MV-4-11 (cell line): ENCODE measurements at regions not wholly inside any gene's neighbourhood (a gene's known extent, or its start where the extent isn't known, plus 50 kb on each side); places are given as distances from the start of the nearest gene placed in this dataset.
A peak's percentile ranks its signal among the peaks of the same experiment; 100 is the strongest.
"Not testable (repeated sequence)": the region's sequence is repeated elsewhere in the genome, so short reads cannot be mapped to it uniquely, and the experiment has no call there.

ENCODE experiments used
- DNase-seq: peaks from one replicate; lab custom pipeline; 2025; lab: John Stamatoyannopoulos, UW

DNA sequence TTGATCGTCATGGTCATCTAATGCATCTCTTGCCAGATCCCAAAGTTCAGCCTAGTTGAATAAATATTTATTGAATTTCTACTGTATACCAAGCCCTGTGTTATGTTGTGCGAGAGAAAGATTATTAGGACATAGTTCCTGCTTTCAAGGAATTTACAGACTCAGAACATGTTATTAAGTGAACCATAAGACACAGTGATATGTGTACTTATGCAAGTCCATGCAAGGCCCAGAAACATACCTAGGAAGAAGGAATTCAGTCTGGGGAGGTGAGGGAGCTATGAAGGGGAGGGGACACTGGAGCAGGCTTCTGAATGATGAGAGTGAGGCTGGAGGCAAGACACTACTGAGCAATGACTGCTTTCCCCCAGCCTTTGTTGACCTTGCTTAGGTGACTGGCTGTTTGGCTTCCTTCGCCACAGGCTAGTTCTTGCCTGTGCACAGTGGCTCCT, 81.4 kb downstream of the ACAA2 start:
- DNase-seq = no peak

DNA sequence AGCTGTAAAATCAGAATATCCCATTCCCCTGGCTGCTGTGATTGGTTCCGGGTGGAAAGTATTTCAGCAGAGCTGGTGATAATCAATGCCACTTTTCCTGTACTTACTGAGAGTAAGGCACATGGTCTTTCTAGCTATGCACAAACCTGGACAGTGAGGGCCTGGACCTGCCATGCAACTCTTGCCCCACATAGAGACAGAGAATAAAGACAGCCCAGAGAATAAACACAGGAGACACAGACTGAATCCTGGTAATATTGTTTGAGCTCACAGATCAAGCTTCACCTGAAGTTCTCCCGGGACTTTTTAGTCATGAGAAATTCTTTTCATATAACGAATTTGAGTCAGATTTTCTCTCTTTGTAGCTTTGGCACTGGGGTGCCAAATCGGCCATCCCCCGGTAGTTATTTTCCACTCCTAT, 81.9 kb downstream of the ACAA2 start:
- no peak for DNase-seq

GRCh38 chr18:49730951-49731391, 82.4 kb downstream of the ACAA2 start:
- DNase-seq = no peak

- peak; percentile 38 for DNase-seq
These were observed 84.8 kb downstream of the ACAA2 start for GRCh38 chr18:49728542-49728941.

- DNase-seq = no peak
These were observed 85.5 kb downstream of the ACAA2 start for GRCh38 chr18:49727816-49728215.

- DNase-seq = no peak
These were observed 86.7 kb downstream of the ACAA2 start for GRCh38 chr18:49726675-49726963.

DNA sequence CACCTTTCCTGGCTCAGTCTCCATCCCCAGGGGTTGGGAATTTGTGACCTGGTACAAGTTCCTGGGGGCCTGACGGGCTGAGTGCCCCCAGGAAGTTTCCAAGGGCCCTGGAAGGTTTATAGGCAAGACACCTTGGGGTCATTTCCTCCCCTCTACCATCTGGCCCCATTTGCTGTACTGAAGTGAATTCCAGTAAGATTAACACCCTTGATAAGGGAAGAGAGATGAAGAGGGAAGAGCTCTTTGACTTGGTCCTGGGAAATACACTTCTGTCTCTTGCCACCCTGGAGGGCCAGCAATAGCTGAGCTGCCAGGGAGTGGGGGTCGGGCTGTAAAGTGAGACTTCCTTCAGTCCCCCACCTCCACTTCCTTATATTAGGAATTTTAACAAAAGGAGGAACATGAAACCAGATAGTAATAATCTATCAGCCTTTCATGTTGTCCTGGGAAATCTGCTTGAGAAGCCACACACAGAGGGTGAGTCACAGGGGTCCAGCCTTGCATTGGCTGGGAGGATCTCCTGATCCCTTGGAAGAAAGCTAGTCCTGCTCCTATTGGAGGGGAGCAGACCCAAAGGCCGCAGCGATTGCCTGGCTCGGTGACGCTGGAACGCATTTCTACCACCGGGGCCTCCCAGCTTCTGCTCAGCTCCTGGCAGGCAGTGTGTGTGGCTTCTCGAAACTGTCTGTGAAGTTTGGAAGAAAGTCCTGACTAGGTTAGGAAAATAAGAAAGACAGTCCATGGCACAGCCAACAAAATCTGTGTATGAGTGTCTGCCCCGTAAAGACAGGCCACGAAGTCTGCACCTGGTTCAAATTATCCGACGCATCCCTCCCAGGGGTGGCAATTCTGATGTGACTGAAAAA, 87.3 kb downstream of the ACAA2 start:
- DNase-seq = peak; percentile 8

GRCh38 chr18:49723648-49724180, 89.6 kb downstream of the ACAA2 start:
- DNase-seq = no peak

GRCh38 chr18:49722477-49722876, 90.9 kb downstream of the ACAA2 start:
- no peak for DNase-seq

- DNase-seq = no peak
These were observed 91.4 kb downstream of the ACAA2 start for GRCh38 chr18:49721981-49722380.

- DNase-seq = not testable (repeated sequence)
These were observed 92.4 kb downstream of the ACAA2 start for GRCh38 chr18:49720944-49721343.

DNA sequence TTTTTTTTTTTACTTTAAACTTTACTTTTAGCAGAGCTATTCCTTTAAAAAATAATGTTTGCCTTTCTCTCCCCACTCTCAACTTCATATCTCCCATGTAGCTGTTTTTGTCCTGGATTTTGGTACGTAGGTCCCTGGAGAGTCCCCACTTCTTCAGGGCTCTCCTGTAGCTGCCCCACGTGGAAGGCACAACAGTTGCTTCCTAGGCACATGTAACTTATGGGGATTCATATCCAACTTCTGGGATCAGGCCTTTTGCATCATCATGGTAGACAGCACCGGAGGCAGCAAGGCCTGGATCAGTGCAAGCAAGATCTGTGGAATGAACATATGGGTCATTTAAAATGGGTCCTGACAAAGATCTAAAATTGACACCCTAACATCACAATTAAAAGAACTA, 95.7 kb downstream of the ACAA2 start:
- DNase-seq = no peak

- no peak for DNase-seq
These were observed 97.3 kb downstream of the ACAA2 start for GRCh38 chr18:49716035-49716434.

GRCh38 chr18:49709347-49709690, 104.0 kb downstream of the ACAA2 start:
- DNase-seq = no peak

- no peak for DNase-seq
These were observed 104.5 kb downstream of the ACAA2 start for GRCh38 chr18:49708662-49709346.

DNA sequence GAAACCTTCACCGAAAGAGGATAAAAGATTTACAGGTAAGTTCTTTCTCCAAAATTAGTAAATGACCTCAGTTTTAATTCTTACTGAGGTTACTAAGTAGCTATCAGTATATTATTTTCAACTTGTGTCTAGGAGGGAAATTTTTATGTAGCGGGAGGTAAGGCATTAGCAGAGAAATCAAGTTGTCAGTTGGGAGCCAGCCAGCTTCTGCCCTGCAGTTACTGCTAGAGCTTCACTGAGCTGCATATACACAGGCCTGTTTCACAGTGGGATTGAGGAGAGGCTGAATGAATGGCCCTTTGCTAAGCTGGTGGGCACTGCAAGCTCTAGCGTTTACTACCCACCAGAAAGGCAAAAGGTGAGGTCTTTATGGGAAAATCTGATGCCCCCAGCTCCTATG, 105.7 kb downstream of the ACAA2 start:
- DNase-seq = no peak

- DNase-seq = no peak
These were observed 109.0 kb downstream of the ACAA2 start for GRCh38 chr18:49704334-49704733.

GRCh38 chr18:49701190-49701589, 112.1 kb downstream of the ACAA2 start:
- no peak for DNase-seq

GRCh38 chr18:49699303-49699702, 114.0 kb downstream of the ACAA2 start:
- DNase-seq = no peak

- no peak for DNase-seq
These were observed 114.8 kb downstream of the ACAA2 start for GRCh38 chr18:49698525-49699025.

- DNase-seq = no peak
These were observed 115.4 kb downstream of the ACAA2 start for GRCh38 chr18:49697757-49698524.

- no peak for DNase-seq
These were observed 116.3 kb downstream of the ACAA2 start for GRCh38 chr18:49697049-49697448.
